Right forelimb (tissue), 1 donor: ENCODE measurements at regions not wholly inside any gene's neighbourhood (a gene's known extent, or its start where the extent isn't known, plus 50 kb on each side); places are given as distances from the start of the nearest gene placed in this dataset.

Experiments
- DNase-seq: peaks from one replicate; pipeline ENCODE4 v3.0.0-alpha.2; 2018

GRCh38 chr18:27619090-27619772, 434.1 kb upstream of the CHST9 start:
- DNase-seq: no peak

GRCh38 chr18:27616324-27616723, 431.2 kb upstream of the CHST9 start:
- no peak for DNase-seq

GRCh38 chr18:27614951-27615844, 430.1 kb upstream of the CHST9 start:
- DNase-seq: no peak

- no peak for DNase-seq
These were observed 424.1 kb upstream of the CHST9 start for GRCh38 chr18:27609221-27609620.

GRCh38 chr18:27608742-27609141, 423.6 kb upstream of the CHST9 start:
- DNase-seq: no peak

GRCh38 chr18:27608174-27608573, 423.1 kb upstream of the CHST9 start:
- DNase-seq: no peak

GRCh38 chr18:27606741-27607140, 421.6 kb upstream of the CHST9 start:
- DNase-seq: no peak

GRCh38 chr18:27605107-27605834, 420.2 kb upstream of the CHST9 start:
- DNase-seq: peak; percentile 64

- no peak for DNase-seq
These were observed 419.5 kb upstream of the CHST9 start for GRCh38 chr18:27604583-27604982.

GRCh38 chr18:27602092-27602491, 417.0 kb upstream of the CHST9 start:
- no peak for DNase-seq

GRCh38 chr18:27600245-27600644, 415.1 kb upstream of the CHST9 start:
- DNase-seq: no peak

- DNase-seq: peak; percentile 51
These were observed 414.2 kb upstream of the CHST9 start for GRCh38 chr18:27599202-27599829.

GRCh38 chr18:27595113-27595838, 410.2 kb upstream of the CHST9 start:
- no peak for DNase-seq

- no peak for DNase-seq
These were observed 400.6 kb upstream of the CHST9 start for GRCh38 chr18:27585602-27586173.

GRCh38 chr18:27583466-27583865, 398.4 kb upstream of the CHST9 start:
- DNase-seq: no peak

GRCh38 chr18:27582760-27583412, 397.8 kb upstream of the CHST9 start:
- DNase-seq: no peak

GRCh38 chr18:27581296-27581904, 396.3 kb upstream of the CHST9 start:
- no peak for DNase-seq

GRCh38 chr18:27579364-27579763, 394.3 kb upstream of the CHST9 start:
- no peak for DNase-seq

GRCh38 chr18:27577752-27578151, 392.6 kb upstream of the CHST9 start:
- no peak for DNase-seq

GRCh38 chr18:27577265-27577664, 392.2 kb upstream of the CHST9 start:
- no peak for DNase-seq

- DNase-seq: no peak
These were observed 382.3 kb upstream of the CHST9 start for GRCh38 chr18:27567434-27567833.
